ENCODE measurements at regions not wholly inside any gene's neighbourhood (a gene's known extent, or its start where the extent isn't known, plus 50 kb on each side); places are given as distances from the start of the nearest gene placed in this dataset.
"Not testable (repeated sequence)": the region's sequence is repeated elsewhere in the genome, so short reads cannot be mapped to it uniquely, and the experiment has no call there.

DNA sequence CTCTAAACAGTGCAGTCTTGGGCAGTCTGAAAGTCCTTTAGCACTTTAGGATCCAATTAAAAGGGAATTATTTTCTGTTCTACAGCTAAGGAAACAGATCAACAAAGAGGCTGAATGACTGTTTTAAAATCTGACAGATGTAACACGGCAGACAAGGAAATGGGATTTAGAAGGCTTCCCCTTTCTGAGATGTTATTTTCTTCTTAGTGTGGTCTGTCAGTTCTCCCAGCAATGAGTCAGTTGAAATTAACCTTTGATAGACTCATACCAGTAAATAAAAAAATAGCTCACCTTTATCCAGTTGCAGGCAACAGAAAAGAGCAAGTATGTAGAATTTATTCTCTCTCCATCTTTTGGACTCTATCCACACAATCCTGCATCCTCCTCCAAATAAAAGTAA, 98.1 kb downstream of the NEDD1 start:
- no peak for DNase-seq (ENCODE audit: low read depth in 1 of 2, low spot score in 1 of 2)

DNA sequence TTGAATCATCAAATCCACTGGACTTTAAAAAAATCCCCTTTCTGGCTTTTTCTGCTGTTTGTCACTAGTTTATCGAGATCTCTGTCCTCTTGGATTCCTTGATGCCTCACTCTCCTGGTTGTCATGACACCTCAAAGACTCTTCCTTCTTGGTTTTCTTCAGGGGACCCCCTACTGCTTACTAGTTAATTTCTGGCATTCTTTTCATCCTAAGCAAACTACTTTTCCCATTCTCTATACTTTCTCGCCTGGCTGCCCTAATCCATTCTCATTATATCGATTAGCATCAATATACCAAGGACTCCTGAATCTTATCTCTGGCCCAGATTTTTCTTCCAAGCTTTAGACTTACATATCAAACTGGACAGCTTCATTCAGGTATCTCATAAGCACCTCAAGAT, 98.6 kb downstream of the NEDD1 start:
- DNase-seq (ENCODE audit: low read depth in 1 of 2, low spot score in 1 of 2), result no peak

DNA sequence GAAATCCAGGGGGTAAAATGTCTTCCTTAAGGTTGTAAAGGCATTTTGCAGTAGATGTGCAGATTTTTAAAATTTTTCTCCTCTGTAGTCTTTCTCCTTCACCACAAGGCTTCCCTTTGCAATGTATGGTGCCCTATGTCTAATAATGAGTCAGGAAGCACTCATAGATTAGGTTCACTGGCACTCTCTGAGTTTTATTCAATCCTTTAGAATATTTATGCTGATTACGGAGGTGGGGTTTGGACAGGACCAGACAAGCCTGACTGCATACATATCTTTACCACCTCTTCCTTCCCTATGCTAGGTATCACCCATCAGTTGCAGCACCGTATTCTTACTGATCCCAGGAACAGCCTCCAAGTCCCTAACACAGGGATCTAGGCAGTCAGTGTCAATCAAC, 99.5 kb downstream of the NEDD1 start:
- DNase-seq (ENCODE audit: low read depth in 1 of 2, low spot score in 1 of 2), result no peak

DNA sequence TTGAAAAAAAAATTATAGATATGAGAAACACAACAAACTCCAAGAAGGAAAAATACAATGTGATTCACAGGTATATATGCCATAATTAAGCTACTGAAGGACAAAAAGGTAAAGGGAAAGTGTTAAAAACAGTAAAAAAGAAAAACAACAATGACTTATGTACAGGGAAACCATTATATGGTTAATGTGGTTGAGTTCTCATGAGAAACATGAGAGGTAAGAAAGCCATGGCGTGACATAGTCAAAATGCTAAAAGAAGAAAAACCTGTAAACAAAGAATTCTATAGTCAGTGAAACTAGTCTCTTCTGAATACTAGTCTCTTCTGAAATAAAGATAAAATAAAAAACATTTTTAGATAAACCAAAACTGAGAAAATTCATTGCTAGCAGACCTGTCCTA, 109.1 kb downstream of the NEDD1 start:
- no peak for DNase-seq (ENCODE audit: low read depth in 1 of 2, low spot score in 1 of 2)

DNA sequence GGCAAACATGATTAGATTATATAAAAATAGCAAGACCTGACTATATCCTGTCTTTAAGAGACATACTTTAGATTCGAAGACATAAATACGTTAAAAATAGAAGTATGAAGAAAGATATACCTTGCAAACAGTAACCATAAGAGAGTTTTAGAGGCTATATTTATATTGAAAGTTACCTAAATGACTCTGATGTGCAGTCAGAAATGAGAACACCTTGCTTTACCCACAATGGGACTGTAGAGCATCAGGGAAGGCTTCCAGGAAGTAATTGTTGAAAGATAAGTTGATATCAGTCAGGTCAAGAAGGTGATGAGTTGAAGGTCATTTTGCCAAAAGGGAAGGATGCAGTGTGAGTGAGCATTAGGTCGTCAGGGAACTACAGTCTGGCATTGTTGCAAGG, 110.2 kb downstream of the NEDD1 start:
- no peak for DNase-seq (ENCODE audit: low read depth in 1 of 2, low spot score in 1 of 2)

DNA sequence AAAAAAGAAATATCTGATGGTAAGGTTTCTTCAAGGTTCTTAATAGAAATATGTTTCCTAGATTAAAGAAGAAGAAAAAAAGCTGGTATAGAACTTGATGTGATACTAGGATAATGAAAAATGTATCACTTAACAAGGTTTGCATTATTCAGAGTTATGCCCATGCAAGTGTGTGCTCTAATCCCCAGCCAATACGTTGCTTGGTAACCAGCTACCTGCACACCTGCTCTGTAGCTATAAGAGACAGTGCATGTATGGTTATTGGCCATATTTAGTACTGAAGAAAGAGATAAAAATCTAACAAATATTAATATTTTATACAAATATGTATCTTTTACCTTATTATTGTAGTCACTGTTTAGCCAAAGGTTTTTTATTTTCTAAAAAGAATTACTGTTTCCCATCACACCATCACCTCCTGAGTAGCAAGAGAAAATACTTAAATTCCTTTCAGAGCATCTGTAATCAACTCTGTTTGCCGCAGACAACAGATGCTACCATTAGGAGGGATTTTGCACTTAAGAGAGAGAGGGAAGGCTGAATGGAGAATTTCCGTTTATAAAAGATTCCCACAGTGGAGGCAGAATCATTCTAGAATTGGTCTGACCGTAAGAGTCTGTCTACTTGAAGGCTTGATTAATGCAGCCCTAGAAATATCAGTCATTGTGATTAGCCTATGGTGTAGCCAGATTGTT, 115.6 kb downstream of the NEDD1 start:
- no peak for DNase-seq (ENCODE audit: low read depth in 1 of 2, low spot score in 1 of 2)

DNA sequence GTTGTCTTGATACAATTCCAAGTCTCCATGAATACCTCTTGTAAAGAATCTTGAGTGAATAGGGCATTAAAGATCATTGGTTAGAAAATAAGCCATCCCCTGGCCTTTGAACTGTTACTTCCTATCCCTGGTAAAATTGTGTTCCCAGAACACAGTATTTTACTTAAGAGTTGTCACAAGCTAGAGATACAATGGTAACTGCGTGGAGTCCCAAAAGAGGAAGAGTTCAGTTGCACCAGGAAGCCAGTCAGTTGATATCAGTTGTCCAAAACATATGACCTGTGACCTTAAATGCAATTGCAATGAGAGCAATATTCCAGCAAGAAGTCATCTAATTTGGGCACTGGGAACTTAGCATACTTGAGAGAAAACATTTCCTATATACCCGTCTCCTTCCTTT, 117.3 kb downstream of the NEDD1 start:
- no peak for DNase-seq (ENCODE audit: low read depth in 1 of 2, low spot score in 1 of 2)

DNA sequence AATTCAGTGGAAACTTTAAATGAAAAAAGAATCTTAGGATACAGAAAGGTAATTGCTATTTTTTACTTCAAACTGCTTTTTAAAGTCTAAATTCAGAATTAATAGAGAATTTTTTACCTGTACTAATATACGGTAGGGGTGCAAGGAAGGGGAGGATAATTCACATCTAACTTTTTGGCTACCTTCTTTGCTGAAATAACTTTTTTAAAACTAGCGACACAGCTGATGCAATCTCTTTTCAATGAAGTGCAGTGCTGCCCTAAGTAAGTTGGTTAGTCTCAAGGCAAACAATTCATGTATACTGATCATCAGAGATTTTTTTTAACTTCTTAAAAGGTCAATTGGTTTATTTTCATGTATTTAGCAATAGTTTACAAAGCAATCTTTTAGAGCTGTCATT, 119.8 kb downstream of the NEDD1 start:
- no peak for DNase-seq (ENCODE audit: low read depth in 1 of 2, low spot score in 1 of 2)

DNA sequence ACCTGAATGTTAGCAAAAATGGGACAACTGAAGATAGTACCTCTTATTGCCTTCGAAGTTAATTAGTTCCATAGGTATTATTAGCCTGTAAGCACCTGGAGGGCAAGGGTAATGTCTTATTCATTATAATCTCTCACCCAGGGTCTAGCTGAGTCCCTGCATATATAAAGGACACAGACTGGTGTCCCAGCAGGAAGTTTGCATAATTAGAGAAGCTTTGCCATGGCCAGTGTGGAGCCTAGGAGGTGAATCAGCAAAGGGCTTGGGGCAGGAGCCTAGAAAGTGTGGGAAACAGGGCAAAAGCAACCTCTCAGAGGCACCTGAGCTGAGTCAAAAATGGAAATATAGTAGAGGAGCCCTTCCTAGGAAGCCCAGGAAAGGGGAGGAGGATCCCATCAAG, 120.4 kb downstream of the NEDD1 start:
- no peak for DNase-seq (ENCODE audit: low read depth in 1 of 2, low spot score in 1 of 2)

DNA sequence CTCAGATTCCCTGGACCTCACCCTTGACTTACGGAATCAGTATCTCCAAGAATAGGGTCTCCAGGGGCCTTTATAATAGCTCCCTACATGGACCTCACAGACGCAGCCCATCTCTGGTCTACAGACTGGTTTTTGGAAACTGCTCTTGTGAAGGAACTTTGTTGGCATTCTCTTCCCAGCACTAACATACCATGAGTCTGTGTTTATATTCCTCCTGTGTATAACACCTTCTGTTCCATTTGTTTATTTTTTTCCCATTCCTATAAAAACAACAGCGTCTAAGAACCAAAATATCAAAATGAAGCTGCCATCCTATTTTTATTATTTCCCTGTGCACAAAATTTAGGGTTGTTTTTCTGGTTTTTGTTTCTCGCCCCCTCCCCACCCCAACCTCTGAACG, 131.1 kb downstream of the NEDD1 start:
- no peak for DNase-seq (ENCODE audit: low read depth in 1 of 2, low spot score in 1 of 2)

DNA sequence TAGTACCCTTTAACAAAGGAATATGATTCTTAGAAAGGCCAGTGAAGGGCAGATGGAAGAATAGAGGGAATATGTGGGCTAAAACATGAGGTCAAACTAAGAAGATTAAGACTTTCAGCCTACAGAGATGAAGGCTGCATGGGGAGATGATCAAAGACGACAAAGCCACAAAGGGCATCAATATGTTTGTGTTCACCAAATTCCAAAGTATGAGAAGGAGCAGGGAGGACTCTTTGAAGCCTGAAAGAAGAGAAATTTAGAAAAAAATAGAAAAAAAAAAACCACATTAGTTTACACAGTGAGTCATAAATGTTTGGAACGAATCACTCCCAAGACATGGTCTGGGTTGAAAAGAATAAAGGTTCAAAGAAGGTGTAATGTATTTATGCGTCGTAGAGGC, 131.8 kb downstream of the NEDD1 start:
- DNase-seq (ENCODE audit: low read depth in 1 of 2, low spot score in 1 of 2), result no peak

DNA sequence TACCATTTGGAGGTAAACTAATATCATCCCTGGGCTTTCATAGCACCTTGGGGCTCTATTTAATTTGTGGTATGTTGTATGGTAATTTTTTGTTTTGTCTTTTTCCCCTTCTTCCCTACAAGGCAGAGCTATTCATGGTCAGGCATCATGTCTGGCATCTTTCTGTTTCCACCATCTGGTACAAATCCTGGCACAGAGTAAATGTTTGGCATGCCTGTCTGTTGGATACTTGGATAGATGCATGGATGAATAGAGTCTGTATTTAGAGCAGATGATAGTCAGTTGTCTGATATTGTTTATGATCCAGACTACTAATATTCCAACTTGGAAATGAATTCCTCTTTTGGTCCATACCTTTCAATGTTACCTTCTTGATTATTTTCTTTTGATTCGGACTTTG, 139.8 kb downstream of the NEDD1 start:
- DNase-seq (ENCODE audit: low read depth in 1 of 2, low spot score in 1 of 2), result no peak

DNA sequence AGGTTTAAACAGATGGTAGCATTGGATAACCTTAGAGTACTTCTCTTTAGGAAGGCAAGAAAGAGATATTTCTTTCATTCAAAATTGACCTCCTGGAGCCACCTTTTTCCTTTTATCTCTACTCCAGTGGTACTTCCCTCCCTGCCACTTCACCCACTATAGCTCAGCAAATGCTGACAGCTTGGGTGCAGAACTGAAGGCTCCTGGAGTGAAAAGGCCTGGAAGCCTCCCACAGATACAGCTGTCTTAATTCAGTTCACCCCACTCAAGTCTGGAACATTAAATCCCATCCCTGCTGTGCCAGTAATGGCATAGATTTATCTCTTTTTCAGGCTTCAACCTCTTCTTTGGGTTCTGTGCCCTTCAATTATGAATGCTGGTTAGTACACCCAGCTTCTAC, 140.3 kb downstream of the NEDD1 start:
- no peak for DNase-seq (ENCODE audit: low read depth in 1 of 2, low spot score in 1 of 2)

DNA sequence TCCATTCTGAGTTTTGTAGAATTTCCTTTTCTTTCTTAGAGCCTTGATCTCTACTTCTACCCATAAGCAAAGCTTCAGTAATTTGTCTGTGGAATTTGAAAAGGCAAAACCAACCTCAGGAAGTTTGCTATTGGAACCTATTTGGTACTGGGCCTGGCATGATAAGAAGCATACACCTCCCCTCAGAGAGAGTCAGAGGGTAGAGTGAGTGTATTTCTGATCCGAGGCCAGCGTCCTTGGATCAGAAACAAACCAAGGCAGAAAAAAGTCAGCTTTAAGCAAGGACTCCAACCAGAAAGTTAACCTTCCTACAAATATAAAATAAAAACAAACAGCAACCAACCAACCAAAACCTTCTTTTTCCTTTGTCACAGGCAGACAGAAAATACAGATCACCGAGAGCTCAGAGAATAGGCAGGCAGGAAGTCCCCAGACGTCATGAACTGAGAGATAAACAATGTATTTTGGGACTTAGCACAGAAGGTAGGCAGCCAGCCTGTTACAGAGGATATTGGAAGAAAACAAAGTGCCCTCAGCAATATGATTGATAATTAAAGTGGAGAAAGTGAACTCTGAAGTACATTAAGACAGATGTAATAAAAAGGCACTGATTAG, 141.5 kb downstream of the NEDD1 start:
- no peak for DNase-seq (ENCODE audit: low read depth in 1 of 2, low spot score in 1 of 2)

DNA sequence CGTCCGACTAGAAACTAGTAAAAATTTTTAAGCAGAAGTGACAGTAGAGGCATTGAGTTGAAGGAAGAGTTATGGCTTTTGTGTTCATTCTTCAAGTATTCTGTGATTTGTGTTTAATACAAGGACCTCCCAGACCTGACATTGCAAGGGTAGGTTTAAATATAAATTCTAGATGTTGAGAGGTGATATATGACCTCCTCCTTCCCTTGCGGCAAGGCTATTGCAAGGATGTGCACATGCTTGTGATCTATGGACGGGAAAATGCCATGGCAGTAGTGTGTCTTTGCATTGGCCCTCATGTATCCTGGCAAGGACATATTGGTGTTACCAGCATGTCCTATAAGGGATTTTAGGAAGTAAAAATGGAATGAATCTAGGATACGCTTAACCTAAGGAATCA, 143.5 kb downstream of the NEDD1 start:
- DNase-seq (ENCODE audit: low read depth in 1 of 2, low spot score in 1 of 2), result no peak

DNA sequence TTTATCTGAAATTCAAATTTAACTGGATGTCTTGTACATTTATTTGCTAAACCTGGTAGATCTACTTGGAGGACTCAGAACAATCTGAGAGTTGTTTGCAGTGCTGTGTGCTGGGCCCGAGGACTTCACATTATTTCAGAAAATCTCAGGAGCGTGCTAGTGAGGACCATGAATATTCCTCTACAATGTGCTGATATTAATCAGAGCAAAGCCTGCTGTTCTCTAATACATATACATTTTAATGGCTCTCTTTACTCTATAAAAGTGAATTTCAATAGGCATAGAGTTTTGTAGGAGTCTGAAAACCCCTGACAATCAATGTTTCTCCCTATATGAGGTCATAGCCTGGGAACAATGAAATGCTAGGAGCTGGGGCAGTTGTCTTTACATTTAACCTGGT, 144.3 kb downstream of the NEDD1 start:
- no peak for DNase-seq (ENCODE audit: low read depth in 1 of 2, low spot score in 1 of 2)

DNA sequence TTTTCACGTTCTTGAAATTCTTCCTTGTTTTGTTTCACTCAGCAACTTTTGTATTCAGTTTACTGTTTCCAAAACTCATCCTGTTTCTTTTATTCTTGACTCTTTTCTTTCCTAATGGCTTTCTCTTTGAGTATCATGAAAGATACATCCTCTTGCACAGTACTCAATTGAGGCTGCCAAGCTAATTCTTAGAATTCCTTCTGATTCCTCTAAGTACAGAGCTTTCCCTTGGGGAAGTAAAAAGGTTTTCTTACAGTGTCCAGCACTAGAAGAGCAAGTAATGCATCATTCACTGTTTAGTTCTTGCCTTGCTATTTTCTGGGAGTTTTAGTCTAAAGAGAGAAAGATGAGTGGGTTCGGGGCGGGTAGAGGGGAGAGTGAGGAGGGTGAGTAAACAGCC, 154.1 kb downstream of the NEDD1 start:
- DNase-seq (ENCODE audit: low read depth in 1 of 2, low spot score in 1 of 2), result no peak

DNA sequence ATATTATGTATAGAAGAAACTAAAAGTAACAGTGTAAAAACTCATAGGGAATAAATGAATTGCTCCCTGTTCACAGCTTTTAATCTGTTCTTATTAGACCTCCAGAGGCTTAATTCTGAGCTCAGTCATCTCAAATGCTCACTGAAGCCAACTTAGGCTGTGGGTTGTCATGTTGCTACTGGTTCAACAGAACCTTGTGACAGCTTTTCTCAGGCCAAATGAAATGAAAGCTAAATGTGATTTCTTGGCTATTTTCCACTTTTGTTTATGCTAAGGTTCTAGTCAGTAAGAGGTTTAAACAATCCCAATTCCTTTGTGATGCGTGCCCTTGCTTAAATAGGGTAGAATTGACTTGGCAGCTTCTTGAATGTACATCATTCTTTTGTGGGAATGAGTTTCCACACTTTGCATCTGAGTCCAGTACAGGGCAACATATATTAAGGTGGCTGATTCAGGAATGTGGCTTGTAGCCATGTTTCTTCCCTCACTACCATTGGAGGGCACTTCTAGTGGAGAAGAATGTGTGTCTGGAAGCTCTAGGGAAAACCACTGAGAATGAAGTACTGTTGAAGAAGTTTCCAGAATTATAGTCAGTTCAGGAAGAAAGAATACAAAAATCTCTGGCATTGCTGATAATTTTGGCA, 156.4 kb downstream of the NEDD1 start:
- DNase-seq (ENCODE audit: low read depth in 1 of 2, low spot score in 1 of 2), result no peak

DNA sequence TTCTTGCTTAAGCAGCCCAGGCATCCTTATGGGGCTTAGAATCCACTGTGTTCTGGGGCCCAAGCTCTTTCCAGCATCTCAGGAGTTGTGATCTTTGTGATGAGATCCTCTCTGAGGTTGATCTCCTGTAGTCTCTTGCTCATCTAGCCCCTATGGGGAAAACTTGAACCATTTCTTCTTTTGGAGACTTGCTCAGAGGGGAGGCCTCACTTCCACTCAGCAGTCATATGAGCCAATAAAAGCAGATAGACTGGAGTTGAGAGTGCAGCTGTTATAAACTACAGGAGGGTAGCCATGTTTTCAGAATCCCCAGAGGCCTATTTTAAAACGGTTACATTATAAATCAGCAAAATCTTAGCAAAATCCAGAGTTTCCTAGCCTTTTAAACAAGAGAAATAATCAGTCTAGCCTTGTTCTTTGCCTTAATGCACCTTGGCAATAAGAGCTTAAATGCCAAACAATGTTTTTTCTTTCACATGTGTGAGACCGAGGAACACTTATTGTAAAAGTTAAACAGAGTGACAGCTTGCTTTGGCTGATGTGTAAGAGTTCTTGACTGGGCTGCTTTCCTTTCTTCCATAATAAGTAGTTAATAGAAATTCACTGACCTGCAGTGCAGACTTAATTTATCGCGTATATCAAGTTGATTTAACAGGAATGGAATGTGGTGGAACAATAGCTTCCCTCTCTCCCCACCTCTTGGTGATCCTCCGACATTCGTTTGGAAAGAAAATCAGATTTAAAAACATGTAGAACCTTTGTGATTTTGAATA, 168.3 kb downstream of the NEDD1 start:
- DNase-seq (ENCODE audit: low read depth in 1 of 2, low spot score in 1 of 2), result no peak

DNA sequence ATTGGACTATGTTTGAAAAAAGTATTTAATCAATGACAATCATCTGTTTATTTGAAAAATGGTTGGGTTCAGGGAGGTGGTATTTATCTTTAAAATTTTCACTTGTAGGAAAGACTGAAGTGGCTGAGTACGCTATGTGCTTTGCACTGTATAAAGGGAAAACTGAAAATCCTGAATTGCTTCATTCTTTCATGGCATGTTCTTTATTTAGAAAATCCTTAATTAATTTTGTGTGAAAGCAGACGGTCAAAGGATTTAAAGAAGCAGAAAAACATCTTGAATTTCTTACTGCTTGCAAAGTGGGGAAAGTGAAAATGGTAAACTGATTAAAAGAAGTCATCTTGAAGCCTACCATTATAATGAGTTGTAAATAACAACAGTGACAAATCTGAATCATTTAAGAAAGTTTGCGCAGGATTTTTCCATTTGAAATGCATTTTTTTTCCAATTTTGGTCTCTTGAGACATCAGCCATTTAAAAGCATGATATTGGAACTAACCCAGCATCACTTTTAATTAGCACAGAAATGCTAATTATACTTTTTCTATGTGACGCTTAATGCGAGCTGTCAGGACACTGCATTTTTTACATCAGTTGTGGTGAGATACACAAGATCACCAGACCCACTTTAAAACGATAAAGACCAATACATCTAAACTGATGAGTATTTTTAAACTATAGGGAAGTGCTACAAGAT, 169.0 kb downstream of the NEDD1 start:
- DNase-seq (ENCODE audit: low read depth in 1 of 2, low spot score in 1 of 2), result no peak

DNA sequence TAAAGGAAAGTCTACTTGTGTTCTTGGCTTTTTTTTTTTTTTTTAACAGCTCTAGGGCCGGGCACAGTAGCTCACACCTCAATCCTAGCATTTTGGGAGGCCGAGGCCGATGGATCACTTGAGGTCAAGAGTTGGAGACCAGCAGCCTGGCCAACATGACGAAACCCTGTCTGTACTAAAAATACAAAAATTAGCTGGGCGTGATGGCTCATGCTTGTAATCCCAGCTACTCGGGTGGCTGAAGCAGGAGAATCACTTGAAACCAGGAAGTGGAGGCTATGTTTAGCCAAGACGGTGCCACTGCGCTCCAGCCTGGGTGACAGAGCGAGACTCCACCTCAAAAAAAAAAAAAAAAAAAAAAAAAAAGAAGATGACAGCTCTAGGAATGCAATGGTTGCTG, 169.9 kb downstream of the NEDD1 start:
- DNase-seq (ENCODE audit: low read depth in 1 of 2, low spot score in 1 of 2), result not testable (repeated sequence)
